Right lobe of liver (tissue), 6 donors: ENCODE measurements at regions not wholly inside any gene's neighbourhood (a gene's known extent, or its start where the extent isn't known, plus 50 kb on each side); places are given as distances from the start of the nearest gene placed in this dataset.
A peak's percentile ranks its signal among the peaks of the same experiment; 100 is the strongest.

ENCODE experiments used
- ATAC-seq, 4 donors: fragments of 200-7000 bp; cut with Tn5 transposase; one replicate each; pipeline ENCODE4 v1.9.1; 2020; ENCODE audit warnings: mild to moderate bottlenecking in 4 of 4, moderate library complexity in 4 of 4
- DNase-seq, 3 donors: peaks; one replicate each; pipeline ENCODE4 v3.0.0-alpha.2; 2020
- H3K27ac ChIP-seq, 3 donors: fragments of 200-600 bp; one replicate each; pipeline ENCODE4 v1.8.0; 2022
- H3K27me3 ChIP-seq, 2 donors: fragments of 200-600 bp; one replicate each; pipeline ENCODE4 v1.8.0; 2022
- H3K36me3 ChIP-seq, 4 donors: fragments of 200-600 bp; sonication (generic) in 1 of 4; one replicate each; pipeline versions ENCODE4 v1.5.1 to v1.8.0; 2017 to 2022; ENCODE audit warnings: control low read depth in 1 of 4
- H3K4me1 ChIP-seq, 4 donors: fragments of 200-600 bp; sonication (generic) in 1 of 4; one replicate each; pipeline versions ENCODE4 v1.5.1 to v1.8.0; 2017 to 2022; ENCODE audit warnings: control low read depth in 1 of 4
- H3K4me3 ChIP-seq, 3 donors: fragments of 200-600 bp; one replicate each; pipeline ENCODE4 v1.8.0; 2022
- H3K9me3 ChIP-seq, 4 donors: fragments of 200-600 bp; sonication (generic) in 1 of 4; one replicate each; pipeline versions ENCODE4 v1.5.1 to v1.8.0; 2017 to 2022; ENCODE audit warnings: control low read depth in 1 of 4
- CTCF ChIP-seq, 4 donors: fragments of 200-600 bp in 3 of 4; fragments of 450-650 bp in 1 of 4; IDR thresholded peaks; one replicate each; pipeline versions ENCODE4 v1.5.1 to v1.8.0; 2016 to 2022; ENCODE audit warnings: antibody characterized with exemption in 4 of 4, mild to moderate bottlenecking in 2 of 4
- POLR2A ChIP-seq: fragments of 450-650 bp; IDR thresholded peaks from one replicate; pipeline ENCODE4 v1.6.1; 2017; ENCODE audit warnings: antibody characterized with exemption, mild to moderate bottlenecking
- WGBS: methylation state at CpG from one replicate; pipeline ENCODE4 v1.1.6; 2018; ENCODE audit warnings: low coverage, low lambda C conversion rate; ENCODE audit not compliant: insufficient coverage; ENCODE audit errors: missing lambda C conversion rate; 5-methylcytosine and 5-hydroxymethylcytosine counted together
- intact Hi-C, 2 donors: fragments of 100-400 bp; cut with DNase I; formaldehyde crosslinking; loops; one replicate each; pipeline versions ENCODE4 v1.11.2 to v1.14.1; 2022
- donor health status: DM: no; HTN: yes; CAD: no.
- donor health status: DM: no; HTN: no; CAD: no.
- donor health status: DM: no; HTN: no; CAD: no.
- donor health status: DM: no; HTN: yes; CAD: no.
- donor health status: DM: no; HTN: yes; CAD: no.

DNA sequence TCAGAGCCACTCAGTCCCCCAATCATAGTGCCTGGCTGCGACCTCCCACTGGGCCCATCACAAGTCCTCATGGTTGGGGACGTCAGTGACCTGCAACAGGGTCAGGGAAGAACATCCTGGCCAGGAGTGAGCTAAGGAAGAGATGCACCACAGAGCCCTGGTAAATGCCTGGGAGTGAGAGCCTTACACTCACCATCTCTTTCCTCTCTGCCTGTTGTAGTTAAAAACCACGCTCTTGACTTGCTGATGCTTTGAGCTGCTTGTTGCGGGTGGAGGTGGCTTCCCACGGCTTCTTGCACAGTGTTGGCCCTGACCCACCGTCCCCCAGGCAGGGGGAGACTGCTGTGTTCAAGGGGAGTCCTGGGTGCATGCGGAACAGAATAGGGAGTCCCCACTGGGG lies 91.1 kb upstream of the RGMA start:
- Histone ChIP-seq H3K4me3 (no peak overlapping the region), H3K27ac (no peak overlapping the region)
- ATAC-seq, result no peak

DNA sequence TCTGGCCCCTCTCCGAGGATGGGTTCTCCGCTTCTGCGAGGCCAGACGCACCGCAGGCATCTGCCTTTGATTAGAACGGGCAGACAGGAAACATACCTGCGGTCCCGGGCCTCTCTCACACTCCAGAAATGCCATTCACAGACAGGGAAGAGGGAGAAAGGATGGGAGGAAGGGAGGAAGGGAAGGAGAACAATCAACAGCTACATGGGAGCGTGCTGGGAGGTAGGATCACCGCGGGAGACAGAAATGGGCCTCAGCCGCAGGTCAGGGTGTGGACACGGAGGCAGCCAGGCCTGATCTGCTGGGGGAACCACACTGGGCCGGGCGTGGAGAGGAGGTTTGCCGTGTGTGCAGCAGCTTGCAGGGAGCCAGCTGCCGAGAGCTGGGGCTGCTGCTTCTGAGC lies 90.7 kb upstream of the RGMA start:
- no peak overlapping the region for H3K27ac ChIP-seq
- DNase-seq (no peak), ATAC-seq (no peak)
- intact Hi-C loops, result no loop called here
- H3K36me3 ChIP-seq, result no peaks in the 10 kb centered on the region
- TF ChIP-seq POLR2A, result no peak
- TF ChIP-seq CTCF (IDR thresholded peaks at IDR 0.05), result no peak
- no peak overlapping the region for H3K4me3 ChIP-seq
- H3K4me1 ChIP-seq, result no peaks in the 10 kb centered on the region
- WGBS, result 46% methylated on average over 13 of the region's 17 CpGs
- no peaks in the 10 kb centered on the region for H3K27me3 ChIP-seq
- H3K9me3 ChIP-seq, result no peaks in the 10 kb centered on the region

More for the DNA sequence above, 91.1 kb upstream of the RGMA start:
- no peaks in the 10 kb centered on the region for H3K9me3 ChIP-seq
- no peak for TF ChIP-seq POLR2A
- TF ChIP-seq CTCF (IDR thresholded peaks at IDR 0.05), result no peak
- intact Hi-C loops, result no loop called here
- no peaks in the 10 kb centered on the region for H3K36me3 ChIP-seq
- H3K4me1 ChIP-seq, result no peaks in the 10 kb centered on the region
- H3K27me3 ChIP-seq, result no peaks in the 10 kb centered on the region
- no peak for DNase-seq
- WGBS, result no CpG with 5 or more reads among the region's 7 CpGs

DNA sequence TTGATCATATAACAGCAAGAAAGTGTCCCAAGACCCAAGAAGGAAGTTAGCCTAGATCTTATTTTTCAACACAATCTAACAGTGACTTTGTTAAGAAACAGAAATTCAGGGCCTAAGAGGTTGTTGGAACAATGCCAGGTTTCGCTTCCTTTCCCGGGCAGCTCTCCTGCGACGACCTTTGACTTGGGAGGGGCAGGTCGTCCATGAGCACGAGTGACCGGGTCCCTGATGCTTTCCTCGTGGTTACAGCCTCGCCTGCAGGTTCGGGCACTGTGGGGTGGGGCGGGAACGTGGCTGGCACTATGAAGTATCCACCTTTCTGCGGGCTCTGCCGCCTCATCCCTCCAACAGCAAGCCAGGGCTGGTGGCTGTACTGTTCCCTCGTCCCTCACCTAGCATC lies 90.1 kb upstream of the RGMA start:
- intact Hi-C loops, result no loop called here
- DNase-seq, result peak; percentile 40 to 62 (median 56)
- Histone ChIP-seq H3K9me3 (no peaks in the 10 kb centered on the region), H3K4me1 (no peaks in the 10 kb centered on the region), H3K27me3 (no peaks in the 10 kb centered on the region), H3K36me3 (no peaks in the 10 kb centered on the region), H3K27ac (no peak overlapping the region), H3K4me3 (no peak overlapping the region)
- 33% methylated on average over 15 of the region's 15 CpGs for WGBS
- peak; percentile 53 to 78 (median 66) for ATAC-seq
- TF ChIP-seq CTCF (IDR thresholded peaks at IDR 0.05) (no peak), POLR2A (no peak)

GRCh38 chr15:93178371-93178770 lies 89.4 kb upstream of the RGMA start:
- no peak overlapping the region for H3K4me3 ChIP-seq
- no peaks in the 10 kb centered on the region for H3K4me1 ChIP-seq
- no peak for ATAC-seq
- TF ChIP-seq POLR2A (no peak), CTCF (IDR thresholded peaks at IDR 0.05) (no peak)
- H3K9me3 ChIP-seq, result no peaks in the 10 kb centered on the region
- H3K27ac ChIP-seq, result no peak overlapping the region
- intact Hi-C loops, result no loop called here
- H3K27me3 ChIP-seq, result no peaks in the 10 kb centered on the region
- no peak for DNase-seq
- no peaks in the 10 kb centered on the region for H3K36me3 ChIP-seq
- WGBS, result 65% methylated on average over 4 of the region's 8 CpGs

GRCh38 chr15:93176065-93176464 lies 87.1 kb upstream of the RGMA start:
- no peaks in the 10 kb centered on the region for H3K9me3 ChIP-seq
- H3K27ac ChIP-seq, result no peak overlapping the region
- 20% methylated on average over 1 of the region's 4 CpGs for WGBS
- H3K27me3 ChIP-seq, result no peaks in the 10 kb centered on the region
- TF ChIP-seq POLR2A (no peak), CTCF (IDR thresholded peaks at IDR 0.05) (no peak)
- no peak for ATAC-seq
- DNase-seq, result no peak
- H3K4me3 ChIP-seq, result no peak overlapping the region
- no peaks in the 10 kb centered on the region for H3K36me3 ChIP-seq
- intact Hi-C loops, result no loop called here
- no peaks in the 10 kb centered on the region for H3K4me1 ChIP-seq
